HT-29 (cell line): ENCODE measurements at regions not wholly inside any gene's neighbourhood (a gene's known extent, or its start where the extent isn't known, plus 50 kb on each side); places are given as distances from the start of the nearest gene placed in this dataset.

Experiments
- DNase-seq: peaks from one replicate; pipeline ENCODE4 v3.0.0-alpha.2; 2015; ENCODE audit warnings: low spot score

- no peak for DNase-seq
Observed at GRCh38 chr10:78997635-78998618, 70.8 kb upstream of the ZMIZ1 start.

GRCh38 chr10:79001082-79001885, 67.5 kb upstream of the ZMIZ1 start:
- no peak for DNase-seq

GRCh38 chr10:79002336-79002735, 66.4 kb upstream of the ZMIZ1 start:
- DNase-seq: no peak

- DNase-seq: no peak
Observed at GRCh38 chr10:79003183-79004100, 65.3 kb upstream of the ZMIZ1 start.

- no peak for DNase-seq
Observed at GRCh38 chr10:79004311-79004710, 64.5 kb upstream of the ZMIZ1 start.

- no peak for DNase-seq
Observed at GRCh38 chr10:79005126-79005810, 63.5 kb upstream of the ZMIZ1 start.

GRCh38 chr10:79007018-79007417, 61.7 kb upstream of the ZMIZ1 start:
- no peak for DNase-seq

- no peak for DNase-seq
Observed at GRCh38 chr10:79007421-79008319, 61.1 kb upstream of the ZMIZ1 start.

GRCh38 chr10:79009145-79009544, 59.6 kb upstream of the ZMIZ1 start:
- no peak for DNase-seq

- DNase-seq: no peak
Observed at GRCh38 chr10:79012567-79012966, 56.2 kb upstream of the ZMIZ1 start.

GRCh38 chr10:79013406-79013987, 55.3 kb upstream of the ZMIZ1 start:
- DNase-seq: no peak

- DNase-seq: no peak
Observed at GRCh38 chr10:79014796-79015195, 54.0 kb upstream of the ZMIZ1 start.

- DNase-seq: no peak
Observed at GRCh38 chr10:79017882-79018520, 50.8 kb upstream of the ZMIZ1 start.

GRCh38 chr10:79018521-79019011, 50.2 kb upstream of the ZMIZ1 start:
- no peak for DNase-seq
